G401.6 (cell line): ENCODE measurements at regions not wholly inside any gene's neighbourhood (a gene's known extent, or its start where the extent isn't known, plus 50 kb on each side); places are given as distances from the start of the nearest gene placed in this dataset.

Experiments used
- FAIRE-seq: peaks from 2 replicates; lab custom pipeline; 2012; peaks lifted over from hg19 to GRCh38; lab: Jason Lieb, UNC

- FAIRE-seq = no peak
Measured at GRCh38 chr1:219801156-219801820, 127.1 kb downstream of the SLC30A10 start.

DNA sequence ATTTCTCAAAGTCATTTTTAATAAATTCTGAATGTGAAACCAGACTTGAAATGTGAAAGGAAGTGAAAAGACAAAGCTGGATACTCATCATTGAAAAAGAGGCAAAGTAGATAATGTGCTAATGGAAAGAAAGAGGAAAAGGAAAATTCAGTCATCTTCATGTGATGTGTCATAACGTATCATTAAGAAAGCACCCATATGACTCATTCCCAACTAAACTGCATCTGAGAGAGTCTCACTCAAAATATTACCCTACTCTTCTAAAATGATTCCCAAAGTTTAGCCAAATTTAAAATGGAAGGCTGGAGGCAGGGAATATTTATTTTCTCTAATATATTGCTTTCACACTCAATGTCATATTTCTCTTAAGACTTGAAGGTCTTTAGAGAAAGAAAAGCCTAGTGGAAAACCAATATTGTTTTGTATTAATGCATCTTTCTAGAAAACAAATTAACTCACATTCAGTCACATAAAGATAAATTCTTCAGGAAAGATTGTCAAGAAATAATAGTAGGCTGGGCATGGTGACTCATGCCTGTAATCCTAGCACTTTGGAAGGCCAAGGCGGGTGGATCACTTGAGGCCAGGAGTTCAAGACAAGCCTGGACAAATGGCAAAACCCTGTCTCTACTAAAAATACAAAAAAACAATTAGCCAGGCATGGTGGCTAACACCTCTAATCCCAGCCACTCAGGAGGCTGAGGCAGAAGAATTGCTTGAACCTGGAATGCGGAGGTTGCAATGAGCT is 129.9 kb downstream of the SLC30A10 start:
- no peak for FAIRE-seq

- no peak for FAIRE-seq
Measured at GRCh38 chr1:219797683-219798082, 130.7 kb downstream of the SLC30A10 start.

DNA sequence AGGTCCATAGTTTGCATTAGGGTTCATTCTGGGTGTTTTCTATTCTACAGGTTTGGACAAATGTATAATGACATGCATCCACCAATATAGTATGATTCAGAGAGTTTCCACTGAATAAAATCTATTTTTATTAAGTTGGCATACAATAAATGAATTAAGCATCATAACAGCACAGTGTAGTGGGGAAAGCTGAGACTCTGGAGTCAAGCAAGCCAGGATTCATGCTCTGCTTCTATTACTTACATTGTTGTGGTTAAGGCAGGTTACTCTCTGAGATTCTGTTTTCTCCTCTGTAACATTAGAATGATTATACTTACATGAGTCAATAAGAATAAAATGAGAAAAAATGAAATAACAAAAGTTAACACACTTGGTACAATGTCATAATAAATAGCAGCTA is 131.3 kb downstream of the SLC30A10 start:
- FAIRE-seq = no peak

GRCh38 chr1:219795363-219795917 is 132.9 kb downstream of the SLC30A10 start:
- no peak for FAIRE-seq

- no peak for FAIRE-seq
Measured at GRCh38 chr1:219794085-219794743, 134.1 kb downstream of the SLC30A10 start.

DNA sequence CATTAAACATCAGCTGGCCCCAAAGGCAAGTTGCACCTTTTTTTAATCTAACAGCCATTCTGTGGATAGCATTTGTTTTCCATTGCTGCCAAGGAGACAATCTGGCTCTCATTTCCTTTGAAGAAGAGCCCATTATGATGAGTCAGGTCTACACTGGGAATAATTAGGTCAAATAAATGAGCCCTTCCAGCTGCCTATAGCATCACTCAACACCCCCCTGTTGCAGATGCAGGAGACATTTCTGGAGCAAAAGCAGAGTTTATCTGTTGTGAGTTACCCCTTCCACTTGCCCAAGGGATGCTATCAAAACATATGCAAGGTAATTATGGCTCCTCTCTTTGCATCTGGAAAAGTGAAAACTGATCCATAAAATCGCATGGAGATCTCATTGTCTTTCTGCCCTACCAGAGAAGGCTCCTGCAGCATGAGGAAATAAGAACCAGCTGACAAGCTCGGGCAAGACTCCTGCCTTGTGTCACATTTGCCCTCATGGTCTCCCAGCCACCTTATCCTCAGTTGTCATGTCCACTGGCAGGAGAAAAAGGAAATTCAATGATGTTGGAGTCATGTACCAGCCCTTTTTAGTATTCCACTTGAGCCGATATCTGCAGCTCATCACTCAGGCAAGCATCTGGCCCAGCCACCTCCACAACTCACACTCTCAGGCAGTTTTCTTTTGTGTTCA is 135.9 kb downstream of the SLC30A10 start:
- no peak for FAIRE-seq

GRCh38 chr1:219791766-219792165 is 136.6 kb downstream of the SLC30A10 start:
- FAIRE-seq = no peak

- FAIRE-seq = no peak
Measured at GRCh38 chr1:219790834-219791615, 137.3 kb downstream of the SLC30A10 start.

GRCh38 chr1:219788700-219789099 is 139.7 kb downstream of the SLC30A10 start:
- no peak for FAIRE-seq

- FAIRE-seq = no peak
Measured at GRCh38 chr1:219788091-219788490, 140.3 kb downstream of the SLC30A10 start.

GRCh38 chr1:219784660-219785381 is 143.5 kb downstream of the SLC30A10 start:
- no peak for FAIRE-seq

DNA sequence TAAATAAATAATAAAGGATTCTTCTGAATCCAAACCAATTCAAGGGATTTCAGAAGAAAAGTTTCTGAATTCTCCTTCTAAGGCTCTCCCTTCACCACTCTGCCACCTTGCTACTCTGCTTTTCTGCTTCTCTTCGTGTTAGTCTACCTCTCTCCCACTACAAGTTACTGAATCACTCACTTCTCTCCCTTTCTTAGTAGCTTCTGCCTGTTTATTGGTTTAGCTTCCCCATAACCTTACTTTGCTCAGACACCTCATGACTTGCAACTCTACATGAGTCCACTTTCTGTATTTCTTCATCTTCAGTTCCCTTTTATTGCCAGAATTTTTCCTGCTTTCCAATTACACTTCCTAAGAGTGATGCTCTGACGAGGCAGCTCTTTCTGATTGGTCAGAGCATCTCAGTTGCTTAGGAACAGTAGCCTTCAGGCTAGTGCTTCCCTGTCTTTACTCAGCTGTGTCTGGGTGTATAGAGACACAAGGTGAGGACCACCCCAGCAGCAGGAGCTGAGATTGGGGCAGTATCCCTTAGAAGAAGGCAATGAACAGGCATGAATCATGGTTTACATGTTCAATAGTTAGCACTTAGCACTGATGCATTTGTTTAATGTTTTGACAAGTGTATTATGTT is 144.6 kb downstream of the SLC30A10 start:
- no peak for FAIRE-seq

- FAIRE-seq = no peak
Measured at GRCh38 chr1:219782929-219783328, 145.4 kb downstream of the SLC30A10 start.

GRCh38 chr1:219782311-219782710 is 146.0 kb downstream of the SLC30A10 start:
- FAIRE-seq = no peak

DNA sequence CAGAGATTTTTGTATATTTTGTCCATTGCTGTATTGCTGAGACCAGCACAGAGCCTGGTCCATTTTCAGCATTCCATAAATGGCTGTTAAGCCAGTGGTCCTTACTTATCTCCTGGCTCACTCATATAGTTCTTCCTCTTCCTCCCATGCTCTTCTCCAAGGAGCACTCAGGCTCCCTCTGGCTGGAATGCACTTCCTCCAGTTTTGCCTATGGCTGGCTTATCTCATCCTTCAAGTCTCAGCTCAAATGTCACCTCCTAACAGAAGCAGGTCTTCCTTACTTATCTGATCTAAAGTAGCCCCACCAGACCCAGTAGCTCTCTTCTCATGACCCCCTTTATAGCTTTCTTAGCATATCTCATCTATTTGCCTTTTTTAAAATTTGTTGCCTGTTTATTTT is 146.9 kb downstream of the SLC30A10 start:
- no peak for FAIRE-seq

DNA sequence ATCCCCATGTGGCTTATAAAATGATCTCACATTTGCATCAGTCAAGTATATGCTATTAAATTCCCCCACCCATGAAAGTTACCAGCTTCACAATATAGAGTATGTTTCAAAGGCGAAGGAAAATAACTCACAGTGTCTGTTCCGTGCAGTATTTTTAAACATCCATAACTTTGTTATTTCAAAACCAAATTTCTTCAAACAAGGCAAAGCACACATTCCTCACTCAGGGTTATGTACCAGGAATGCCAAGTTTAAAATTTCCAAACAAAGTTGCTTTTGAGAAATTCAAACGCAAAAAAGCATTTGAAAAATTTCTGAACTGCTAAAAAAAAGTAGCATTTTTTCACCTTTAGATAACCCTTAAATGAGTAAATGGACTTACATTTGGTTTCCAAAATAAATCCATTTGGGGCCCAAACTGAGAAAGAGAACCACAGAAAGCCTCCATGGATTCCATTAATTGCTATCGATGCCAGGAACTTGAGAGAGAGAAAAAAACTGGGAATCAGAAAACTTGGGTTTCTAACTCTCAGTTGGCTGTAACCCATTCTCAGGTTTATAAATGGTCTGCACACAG is 149.5 kb downstream of the SLC30A10 start:
- FAIRE-seq = no peak

DNA sequence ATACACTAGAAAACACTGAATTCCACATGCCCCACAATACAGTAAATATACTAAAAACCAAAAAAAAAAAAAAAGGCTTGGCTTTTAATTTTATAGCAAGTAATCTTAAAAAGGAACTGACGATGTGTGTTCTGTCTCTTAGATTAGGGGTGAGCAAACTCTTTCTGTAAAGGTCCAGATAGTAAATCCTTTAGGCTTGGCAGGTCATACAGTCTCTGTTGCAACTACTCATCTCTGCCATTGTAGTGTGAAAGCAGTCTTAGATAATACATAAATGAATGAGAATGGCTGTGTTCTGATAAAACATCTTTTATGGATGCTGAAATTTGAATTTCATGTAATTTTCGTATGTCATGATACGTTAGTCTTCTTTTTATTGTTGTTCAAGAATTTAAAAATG is 150.2 kb downstream of the SLC30A10 start:
- no peak for FAIRE-seq

- FAIRE-seq = no peak
Measured at GRCh38 chr1:219774386-219774785, 154.0 kb downstream of the SLC30A10 start.

GRCh38 chr1:219773775-219774174 is 154.6 kb downstream of the SLC30A10 start:
- FAIRE-seq = no peak
